ENCODE measurements at regions not wholly inside any gene's neighbourhood (a gene's known extent, or its start where the extent isn't known, plus 50 kb on each side); places are given as distances from the start of the nearest gene placed in this dataset.

DNA sequence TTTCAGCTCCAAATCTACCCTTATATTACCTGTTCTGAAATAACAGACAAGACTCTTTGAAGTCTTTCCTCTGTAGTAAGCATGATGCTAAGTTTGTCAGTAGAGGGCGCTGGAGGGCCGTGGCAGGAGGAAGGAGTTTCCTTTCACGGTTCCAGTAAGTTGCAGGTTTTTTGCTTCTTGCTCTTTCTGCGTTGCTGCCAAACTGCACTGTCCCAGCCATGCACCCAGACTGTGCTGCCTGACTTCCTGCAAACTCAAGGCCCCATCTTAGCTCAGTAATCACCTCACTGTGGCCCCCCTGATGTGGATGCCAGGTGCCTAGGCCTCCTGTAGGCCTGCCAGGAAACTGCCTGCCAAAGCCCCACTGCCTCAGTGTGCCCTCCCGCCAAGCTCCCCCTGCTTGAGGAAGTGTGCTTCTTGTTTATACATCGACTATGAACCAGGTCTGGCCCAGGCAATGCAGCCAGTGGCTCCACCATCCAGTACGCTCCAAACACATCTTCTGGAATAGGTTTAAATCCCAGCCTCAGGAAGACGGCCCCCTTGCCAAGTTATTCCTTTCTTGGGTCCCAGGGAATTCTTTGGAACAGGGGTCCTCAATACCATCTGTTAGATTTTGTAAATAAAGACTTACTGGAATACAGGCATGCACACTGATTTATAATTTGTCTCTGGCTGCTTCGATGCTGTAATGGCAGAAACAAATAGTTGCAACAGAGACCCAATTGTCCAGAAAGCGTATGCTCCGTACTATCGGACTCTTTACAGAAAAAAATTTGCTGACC, 193.7 kb upstream of the LRIG3 start:
- TF ChIP-seq EP300 (IDR thresholded peaks at IDR 0.05; ENCODE audit: borderline replicate concordance) (no peak), NFIC (IDR thresholded peaks at IDR 0.05) (no peak), CEBPB (IDR thresholded peaks at IDR 0.05) (0 out of 2 replicates have a peak, but pooled peaks have one; percentile 4), FOXM1 (IDR thresholded peaks at IDR 0.05; ENCODE audit: borderline replicate concordance, low read depth) (no peak), TCF12 (IDR thresholded peaks at IDR 0.05; ENCODE audit: low read depth) (no peak), CREB1 (IDR thresholded peaks at IDR 0.05; ENCODE audit: low read depth) (no peak)
- TF ChIP-seq, protein P1, sequence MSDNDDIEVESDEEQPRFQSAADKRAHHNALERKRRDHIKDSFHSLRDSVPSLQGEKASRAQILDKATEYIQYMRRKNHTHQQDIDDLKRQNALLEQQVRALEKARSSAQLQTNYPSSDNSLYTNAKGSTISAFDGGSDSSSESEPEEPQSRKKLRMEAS (IDR thresholded peaks at IDR 0.05), result no peak
